Islet precursor cell (in vitro differentiated cells): ENCODE measurements at regions not wholly inside any gene's neighbourhood (a gene's known extent, or its start where the extent isn't known, plus 50 kb on each side); places are given as distances from the start of the nearest gene placed in this dataset.
"Not testable (repeated sequence)": the region's sequence is repeated elsewhere in the genome, so short reads cannot be mapped to it uniquely, and the experiment has no call there.

Source experiments
- DNase-seq: peaks from one replicate; pipeline ENCODE4 v3.0.0-alpha.2; 2018

- DNase-seq: not testable (repeated sequence)
Measured at GRCh38 chr15:75763635-75764600, 51.3 kb upstream of the CSPG4 start.

GRCh38 chr15:75763137-75763611 lies 50.5 kb upstream of the CSPG4 start:
- no peak for DNase-seq
